Activated naive CD4-positive, alpha-beta T cell (primary cell): ENCODE measurements at regions not wholly inside any gene's neighbourhood (a gene's known extent, or its start where the extent isn't known, plus 50 kb on each side); places are given as distances from the start of the nearest gene placed in this dataset.
"Not testable (repeated sequence)": the region's sequence is repeated elsewhere in the genome, so short reads cannot be mapped to it uniquely, and the experiment has no call there.

ENCODE experiments used
- DNase-seq, 4 experiments: peaks; one replicate each; lab custom pipeline; 2025; lab: John Stamatoyannopoulos, UW

DNA sequence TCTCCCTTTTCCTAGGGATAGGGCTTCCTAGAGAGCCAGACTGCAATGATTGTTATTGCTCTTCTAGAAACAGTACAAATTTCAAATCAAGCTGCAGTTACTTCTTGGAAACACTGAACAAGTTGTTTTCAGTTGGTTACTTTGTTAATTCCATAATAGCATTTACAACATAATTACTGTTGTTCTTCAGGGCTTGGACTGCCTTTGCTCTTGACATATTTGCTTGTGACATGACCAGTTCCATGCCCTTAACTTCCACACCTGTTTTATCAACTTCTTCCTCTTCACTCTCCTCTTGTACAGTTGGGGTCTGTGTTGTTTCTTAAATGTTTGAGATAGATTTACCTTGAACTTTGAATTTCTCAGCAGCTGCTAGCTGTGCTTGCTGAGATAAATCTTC lies 104.4 kb downstream of the SEC23IP start:
- no peak for DNase-seq

DNA sequence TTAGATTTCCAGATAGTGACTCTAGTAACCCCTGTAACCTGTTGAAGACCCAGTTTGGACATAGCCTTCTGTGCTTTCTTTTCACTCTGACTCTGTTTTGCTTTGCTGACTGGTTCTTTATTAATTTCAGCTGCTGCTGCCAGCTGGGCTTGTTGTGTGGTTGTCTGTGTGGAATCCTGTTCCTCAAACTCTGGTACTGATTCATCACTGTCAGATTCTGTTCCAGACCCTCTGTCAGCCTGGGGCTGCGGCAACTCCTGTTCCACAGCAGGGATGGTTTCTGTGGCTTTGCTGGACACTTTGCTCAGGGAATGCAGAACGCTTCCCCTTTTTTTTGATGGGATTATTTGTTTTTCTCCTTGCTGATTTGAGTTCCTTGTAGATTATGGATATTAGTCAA lies 104.9 kb downstream of the SEC23IP start:
- DNase-seq = no peak

DNA sequence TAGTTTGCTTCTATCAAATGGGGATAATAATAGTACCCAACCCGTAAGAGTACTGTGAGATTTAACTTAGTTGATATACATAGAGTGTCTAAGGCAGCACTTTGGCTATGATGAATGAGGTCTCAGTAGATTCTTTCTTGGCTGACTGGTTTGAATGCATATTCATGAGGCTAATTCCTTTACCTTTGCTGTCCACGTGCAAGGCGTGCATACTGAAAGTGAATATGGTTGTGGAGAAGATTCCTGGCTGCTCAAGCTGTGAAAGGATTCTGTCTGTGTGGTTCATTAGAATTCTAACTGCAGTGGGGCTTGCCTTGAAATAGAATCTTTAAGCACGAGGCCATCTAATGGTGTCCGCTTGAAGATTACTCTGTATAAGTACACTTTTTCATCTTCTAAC lies 110.3 kb downstream of the SEC23IP start:
- DNase-seq = no peak

DNA sequence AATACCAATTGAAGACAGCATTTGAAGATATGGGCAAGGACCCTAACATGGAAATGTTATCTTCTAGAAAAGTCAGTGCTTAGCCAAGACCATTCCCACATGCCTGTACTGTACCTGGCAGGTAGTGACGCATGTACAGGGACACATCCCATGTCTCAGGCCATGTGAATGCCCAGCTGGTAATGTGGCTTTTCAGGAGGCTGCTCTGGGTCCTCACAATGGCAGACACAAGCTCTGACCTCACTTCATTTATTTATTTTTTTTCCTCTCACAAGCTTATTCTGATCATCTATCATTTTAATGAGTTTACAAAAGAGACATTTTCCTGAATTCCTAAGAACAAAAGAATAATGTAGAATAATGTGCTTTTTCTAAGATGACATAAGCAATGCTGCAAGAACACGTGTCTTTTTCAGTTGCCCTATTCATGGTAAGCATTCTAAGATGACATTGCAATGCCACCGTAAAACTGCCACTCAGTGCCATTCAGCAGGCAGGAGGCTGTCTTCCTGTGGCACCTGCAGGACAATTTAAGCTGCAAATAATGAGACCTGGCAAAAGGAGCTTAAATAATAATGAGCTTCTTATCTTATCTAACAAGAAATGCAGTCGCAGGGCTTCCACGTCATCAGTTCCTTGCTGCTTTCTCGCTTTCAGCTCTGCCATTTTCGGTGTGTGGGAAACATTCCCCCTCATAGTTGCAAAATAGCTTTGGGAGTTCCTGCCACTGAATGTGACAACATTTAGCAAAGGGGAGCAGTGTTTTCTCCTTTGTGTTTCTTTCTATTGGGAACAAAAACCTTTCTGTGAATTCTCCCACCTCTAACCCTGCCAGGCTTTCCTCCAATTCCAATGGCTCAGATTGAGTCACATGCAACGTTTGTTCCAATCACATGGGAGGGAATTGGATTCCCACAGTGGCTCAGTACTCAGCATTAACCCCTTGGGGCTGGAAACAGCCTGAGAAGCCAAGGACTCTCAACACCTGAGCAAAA lies 113.0 kb downstream of the SEC23IP start:
- no peak for DNase-seq

DNA sequence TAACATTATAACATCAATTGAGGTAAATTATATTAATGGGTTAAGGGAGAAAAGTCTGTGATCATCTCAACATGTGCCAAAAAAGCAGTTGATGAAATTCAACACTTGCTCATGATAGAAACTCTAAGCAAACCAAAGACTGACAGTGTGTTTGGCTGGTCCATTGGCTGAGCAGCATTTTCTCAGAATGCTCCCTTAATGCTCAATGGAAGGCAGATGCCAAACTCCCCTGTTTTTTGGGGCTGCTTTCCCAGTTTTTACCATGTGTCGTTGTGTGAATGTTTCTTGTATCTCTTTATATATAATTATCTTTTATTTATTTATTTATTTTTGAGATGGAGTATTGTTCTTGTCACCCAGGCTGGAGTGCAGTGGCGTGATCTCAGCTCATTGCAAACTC lies 114.7 kb downstream of the SEC23IP start:
- no peak for DNase-seq

DNA sequence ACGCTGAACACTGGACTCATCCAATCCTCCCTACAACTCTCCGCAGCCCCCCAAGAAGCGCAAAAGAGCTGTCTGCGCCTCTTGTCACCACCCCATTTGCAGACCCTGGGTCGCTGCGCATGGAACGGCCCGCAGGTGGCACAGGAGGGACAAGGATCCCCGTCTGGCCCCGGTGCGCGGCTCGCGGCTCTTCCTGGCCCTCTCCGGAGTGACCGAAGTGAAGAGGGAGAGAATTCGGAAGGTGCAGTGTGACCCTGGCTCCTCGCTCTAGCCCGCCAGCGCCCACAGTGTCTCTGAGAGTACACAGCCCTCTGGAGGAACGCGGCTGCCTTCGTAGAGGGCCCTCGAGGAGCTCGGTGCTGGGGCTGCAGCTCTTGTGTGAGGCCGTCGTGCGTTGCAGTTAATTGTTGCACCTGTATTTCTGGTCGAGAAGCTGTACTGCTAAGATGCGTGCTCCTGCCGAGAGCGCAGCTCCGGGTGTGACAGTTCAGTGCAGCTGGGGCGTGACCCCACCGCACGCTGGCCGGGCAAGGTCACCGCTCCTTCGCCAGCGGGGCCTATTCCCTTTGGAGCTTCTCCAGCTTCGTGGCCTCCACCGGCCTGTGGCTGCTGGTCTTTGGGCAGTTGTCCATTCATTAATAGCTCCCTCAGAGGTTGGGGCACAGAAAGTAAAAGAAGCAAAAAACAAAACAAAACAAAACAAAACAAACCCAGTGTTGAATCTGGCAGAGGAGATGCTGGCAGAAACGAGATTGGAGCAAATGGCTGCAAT lies 119.0 kb downstream of the SEC23IP start:
- no peak for DNase-seq

DNA sequence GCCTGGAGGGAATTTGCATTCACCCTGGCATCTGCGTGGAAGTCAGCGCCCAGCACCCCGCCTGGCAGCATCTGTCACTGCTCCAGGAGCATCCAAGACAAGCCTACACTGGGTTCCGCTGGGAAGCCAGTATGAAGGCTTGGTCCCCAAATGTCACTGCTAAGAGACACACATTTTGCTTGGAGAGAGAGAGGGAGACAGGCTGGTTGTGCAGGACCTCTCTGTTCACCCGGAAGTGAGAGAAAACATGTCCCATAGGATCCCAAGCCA lies 119.5 kb downstream of the SEC23IP start:
- no peak for DNase-seq

DNA sequence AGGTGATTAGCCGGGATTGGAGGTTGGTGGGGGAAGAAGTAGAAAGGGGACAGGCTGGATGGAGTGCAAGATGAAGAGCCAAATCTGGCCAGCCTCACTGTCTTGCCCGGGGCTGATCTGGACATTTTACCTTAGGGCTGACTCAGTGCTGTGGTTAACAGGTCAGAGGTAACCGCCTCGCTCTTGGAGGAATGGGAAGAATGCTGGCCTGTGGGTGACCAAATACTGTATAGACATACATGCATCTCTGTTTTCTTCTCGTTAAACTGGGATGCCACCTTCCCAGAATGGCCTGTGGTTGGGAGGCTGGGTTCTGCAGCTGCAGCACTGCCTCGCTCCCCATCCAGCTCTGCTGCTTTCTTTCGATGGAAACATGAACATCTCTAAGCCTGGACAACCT lies 120.0 kb downstream of the SEC23IP start:
- DNase-seq = no peak

DNA sequence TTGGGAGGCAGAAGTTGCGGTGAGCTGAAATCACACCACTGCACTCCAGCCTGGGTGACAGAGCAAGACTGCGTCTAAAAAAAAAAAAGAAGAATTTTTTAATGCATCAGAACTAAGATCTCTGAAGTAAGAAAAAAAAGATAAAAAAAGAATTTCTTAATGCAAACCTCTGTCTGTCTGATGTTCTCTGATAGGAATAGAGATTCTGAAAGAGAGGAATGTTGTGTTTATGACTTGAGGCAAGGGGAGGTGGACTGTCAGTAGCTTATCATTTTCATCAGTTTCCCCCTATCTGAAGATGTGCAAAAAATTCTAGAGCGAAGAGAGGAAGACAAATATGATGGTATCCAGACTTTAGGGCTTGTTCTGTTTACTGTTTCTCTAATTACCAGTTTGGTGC lies 121.5 kb downstream of the SEC23IP start:
- DNase-seq = no peak

DNA sequence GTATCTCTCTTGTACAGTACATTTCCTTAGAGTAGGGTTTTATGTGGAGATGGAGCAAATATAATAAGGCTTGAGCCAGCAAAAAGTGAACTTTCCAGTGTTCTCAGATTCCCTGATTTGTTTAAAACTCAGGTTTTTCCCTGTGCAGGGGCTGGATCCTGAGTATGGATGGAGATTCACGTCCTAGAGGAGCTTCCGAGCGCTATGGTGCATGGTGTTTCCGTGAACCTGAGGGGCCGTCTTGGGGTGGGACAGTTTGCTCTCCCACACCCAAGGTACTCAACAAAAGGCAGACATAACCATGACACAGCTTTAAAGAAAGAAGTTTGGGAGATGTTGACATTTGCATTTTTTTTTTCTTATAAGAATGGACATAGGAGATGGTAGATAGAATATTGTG lies 122.5 kb downstream of the SEC23IP start:
- DNase-seq = no peak

DNA sequence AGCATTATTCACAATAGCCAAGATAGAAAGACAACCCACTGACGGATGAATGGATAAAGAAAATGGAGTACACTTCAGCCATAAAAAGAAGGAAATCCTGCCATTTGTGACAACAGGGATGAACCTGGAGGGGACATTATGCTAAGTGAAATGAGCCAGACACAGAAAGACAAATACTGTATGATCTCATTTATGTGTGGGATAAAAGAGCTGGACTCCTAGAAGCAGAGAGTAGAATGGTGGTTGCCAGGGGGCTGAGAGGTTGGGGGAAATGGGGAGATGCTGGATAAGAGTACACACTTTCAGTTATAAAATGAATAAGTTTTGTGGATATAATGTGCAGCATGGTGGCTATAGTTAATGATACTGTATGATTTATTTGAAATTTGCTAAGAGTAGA lies 124.4 kb downstream of the SEC23IP start:
- DNase-seq = no peak

DNA sequence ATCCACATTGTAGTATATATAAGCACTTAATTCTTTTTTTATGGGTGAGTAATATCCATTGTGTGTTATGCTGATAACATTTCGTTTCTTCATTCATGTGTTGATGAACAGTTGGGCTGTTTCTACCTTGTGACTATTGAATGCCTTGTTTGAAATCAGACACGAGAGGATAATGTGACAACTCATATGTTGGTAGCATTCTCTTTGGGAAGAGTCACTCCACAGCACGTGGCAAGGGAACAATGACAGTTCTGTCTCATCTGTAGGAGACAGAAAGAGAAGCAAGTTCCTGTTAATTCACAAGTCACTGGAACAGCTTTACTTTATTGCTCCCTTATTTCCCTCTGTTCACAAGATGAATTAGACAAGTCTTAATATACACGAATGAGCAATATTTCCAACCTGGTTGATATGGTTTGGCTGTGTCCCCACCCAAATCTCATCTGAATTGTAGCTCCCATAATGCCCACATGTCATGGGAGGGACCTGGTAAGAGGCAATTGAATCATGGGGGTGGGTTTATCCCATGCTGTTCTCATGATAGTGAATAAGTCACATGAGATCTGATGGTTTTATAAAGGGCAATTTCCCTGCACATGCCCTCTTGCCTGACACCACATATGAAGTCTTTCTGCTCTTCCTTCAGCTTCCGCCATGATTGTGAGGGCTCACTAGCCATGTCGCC lies 125.3 kb downstream of the SEC23IP start:
- DNase-seq = no peak

DNA sequence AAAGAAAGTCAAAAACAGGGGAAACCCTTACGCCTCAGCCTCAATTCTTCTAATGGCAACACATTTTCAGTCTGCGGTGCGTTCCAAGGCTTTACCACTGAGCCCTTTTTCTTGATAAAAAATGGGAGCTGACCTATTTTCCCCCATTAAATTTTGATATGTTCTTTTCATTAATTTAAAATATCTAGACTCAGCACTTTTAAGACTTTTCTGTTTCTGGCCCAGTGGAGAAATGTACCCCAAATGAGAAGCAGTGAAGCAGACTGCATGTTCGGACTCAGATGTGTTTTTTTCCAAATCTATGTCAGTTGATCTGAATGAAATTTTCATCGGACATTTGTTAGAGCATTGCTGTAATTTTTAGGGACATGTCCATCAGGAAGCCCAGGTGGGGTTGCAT lies 126.2 kb downstream of the SEC23IP start:
- no peak for DNase-seq

DNA sequence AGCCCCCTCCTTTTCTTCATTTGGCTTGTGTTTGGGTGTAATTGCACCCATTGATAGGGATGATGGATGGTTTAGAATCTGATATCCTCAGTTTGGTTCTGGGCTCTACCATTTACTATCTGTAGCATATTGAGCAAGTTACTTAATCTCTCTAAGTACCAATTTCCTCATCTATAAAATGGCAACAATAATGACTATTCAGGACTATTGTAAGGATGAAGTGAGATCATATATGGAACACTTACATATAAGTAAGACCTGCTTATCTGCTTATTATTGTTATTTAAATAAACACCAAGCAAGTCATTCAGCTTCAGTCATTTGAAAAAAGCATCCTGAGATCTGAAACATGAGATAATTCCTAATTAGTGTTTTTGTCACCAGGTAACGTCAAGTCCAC lies 127.0 kb downstream of the SEC23IP start:
- no peak for DNase-seq

DNA sequence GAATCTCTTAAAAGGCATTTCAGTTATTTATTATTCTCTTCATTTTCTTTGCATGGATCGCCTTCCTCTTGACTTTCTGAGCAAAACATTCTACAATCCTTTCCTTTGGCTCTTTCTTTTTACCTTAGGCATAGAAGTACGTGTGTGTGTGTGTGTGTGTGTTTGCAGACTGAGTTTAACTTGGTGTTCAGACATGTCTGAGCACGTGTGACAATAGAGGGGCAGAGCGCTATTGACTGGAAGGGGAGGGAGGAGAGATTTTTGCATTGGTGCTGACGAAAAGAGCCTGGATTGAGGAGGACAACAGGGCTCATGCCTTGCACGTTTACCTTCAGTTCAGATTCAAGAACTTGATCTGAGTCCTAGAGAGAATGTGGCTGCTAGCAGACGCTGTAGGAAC lies 129.8 kb downstream of the SEC23IP start:
- DNase-seq = no peak

DNA sequence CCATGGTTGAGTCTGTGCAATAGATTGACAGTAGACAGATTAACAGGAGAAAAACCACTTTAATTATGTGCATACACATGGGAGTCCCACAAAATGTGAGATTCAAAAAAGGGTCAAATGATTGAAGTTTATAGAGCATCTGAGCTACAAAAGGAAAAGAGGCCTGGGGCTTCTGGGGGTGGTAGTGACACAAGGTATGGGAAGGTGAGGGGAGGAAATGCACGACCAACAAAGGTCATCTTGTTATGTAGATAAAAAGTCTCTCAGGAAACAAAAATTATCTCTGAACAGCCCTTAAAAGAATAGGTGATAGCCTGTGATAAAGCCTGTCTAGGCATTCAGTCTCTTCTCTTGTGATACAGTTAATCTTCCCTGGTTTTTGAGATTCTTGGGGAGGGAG lies 141.7 kb downstream of the SEC23IP start:
- DNase-seq = no peak

DNA sequence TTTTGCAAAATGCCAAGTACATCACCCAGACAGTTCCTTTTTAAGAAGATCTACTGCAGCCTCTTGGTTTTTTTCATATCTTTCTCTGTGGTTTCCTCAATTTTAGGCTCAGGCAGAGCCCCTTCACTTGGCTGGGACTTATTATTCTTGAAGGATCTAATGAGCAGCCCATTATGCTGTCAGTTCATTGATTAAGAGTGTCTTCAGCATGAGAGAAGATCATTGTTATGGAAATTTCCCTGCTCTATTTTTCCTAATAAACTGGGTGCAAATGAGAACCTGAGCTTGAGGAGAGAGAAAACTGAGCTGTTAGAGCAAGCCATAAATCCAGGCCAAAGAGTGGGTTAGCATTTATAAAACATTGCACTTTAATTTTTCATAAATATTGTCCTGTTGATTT lies 146.5 kb downstream of the SEC23IP start:
- no peak for DNase-seq

DNA sequence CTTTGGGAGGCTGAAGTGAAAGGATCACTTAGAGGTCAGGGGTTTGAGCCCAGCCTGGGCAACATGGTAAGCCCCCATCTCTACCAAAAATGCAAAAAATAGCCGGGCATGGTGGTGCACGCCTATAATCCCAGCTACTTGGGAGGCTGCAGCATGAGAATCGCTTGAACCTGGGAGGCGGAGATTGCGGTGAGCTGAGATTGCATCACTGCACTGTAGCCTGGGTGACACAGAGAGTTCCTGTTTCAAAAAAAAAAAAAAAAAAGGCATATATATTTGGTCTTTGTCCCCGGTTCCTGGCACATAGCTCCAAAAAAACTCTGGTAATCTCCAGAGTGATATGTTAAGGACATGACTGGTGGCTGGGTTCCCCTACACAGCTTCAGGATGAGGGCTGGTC lies 147.3 kb downstream of the SEC23IP start:
- no peak for DNase-seq

DNA sequence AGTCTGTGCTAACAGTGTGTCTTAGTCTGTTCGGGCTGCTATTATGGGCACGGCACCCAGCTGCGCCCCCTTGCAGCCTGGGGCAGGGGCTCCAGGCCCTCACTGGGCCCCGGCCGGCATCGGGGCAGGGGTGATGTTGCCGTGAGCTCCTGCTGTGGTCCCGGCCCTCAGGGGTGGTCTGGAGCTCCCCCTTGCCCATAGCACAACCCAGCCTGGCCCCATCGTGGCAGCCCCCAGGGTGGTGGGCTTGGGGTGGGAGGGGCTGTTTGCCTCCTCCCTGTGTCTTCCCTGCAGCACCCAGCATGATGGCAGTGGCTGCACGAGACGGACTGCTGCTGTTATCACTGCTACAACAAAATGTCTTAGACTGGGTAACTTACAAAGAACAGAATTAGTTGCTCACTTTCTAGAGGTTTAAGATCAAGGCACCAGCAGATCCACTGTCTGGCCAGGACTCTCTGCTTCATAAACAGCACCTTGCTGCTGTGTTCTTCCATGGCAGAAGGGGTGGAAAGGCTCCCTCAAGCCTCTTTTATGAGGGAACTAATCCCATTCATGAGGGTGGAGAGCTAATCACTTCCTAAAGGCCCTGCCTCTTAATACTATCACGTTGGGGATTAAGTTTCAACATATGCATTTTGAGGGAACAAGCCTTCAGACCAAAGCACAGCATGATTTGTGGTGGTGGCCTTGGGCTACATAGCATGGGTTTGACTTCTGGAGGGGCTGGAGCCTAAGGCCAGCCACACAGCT lies 149.5 kb downstream of the SEC23IP start:
- no peak for DNase-seq

DNA sequence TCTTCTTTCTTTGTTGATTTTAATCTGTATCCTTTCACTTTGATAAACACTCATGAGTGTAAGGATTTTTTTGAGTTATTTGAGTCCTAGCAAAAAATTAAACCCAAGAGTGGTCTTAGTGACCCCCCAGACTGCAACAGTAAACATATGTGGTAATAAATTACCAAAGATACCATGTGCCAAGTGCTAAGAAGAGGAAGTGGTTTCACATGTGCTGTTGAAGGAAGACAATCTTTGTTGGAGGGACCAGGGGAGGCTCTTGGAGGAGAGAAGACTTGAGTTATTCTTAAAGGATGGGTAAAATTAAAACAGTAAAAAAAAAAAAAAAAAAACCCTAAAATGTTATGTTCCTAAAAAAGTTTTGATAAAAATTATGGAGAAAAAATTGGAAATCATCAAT lies 150.2 kb downstream of the SEC23IP start:
- DNase-seq = no peak

DNA sequence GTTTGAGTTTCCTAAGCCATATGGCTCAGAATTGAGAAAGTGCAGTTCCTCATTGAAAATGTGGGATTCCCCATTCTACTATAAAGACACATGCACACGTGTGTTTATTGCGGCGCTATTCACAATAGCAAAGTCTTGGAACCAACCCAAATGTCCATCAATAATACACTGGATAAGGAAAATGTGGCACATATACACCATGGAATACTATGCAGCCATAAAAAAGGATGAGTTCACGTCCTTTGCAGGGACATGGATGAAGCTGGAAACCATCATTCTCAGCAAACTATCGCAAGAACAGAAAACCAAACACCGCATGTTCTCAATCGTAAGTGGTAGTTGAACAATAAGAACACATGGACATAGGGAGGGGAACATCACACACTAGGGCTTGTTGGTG lies 154.8 kb downstream of the SEC23IP start:
- not testable (repeated sequence) for DNase-seq

DNA sequence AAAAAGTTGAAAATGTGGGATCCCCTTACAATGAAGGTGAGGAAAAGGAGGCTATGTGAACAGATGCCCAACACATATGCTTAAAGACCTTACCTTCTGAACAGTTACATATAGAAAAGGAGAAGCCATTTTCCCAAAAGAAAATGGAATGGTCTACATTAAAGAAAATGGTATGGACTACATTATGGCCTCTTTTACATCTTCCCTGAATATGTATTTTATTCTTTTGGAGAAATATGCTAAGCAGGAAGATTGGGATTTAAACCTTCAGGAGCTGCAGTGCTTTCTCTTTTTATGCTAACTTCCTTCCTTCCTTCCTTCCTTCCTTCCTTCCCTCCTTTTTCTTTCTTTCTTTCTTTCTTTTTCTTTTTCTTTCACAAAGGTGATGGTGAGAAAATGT lies 155.4 kb downstream of the SEC23IP start:
- DNase-seq = no peak
